BLaER1 treated with 17β-estradiol and CSF1 and Interleukin-3, amounts not matched to agents 10 nM and 100 nM (cell line): ENCODE measurements at regions not wholly inside any gene's neighbourhood (a gene's known extent, or its start where the extent isn't known, plus 50 kb on each side); places are given as distances from the start of the nearest gene placed in this dataset.

Experiments
- H3K27ac ChIP-seq, 11 experiments: shearing (Covaris generic); formaldehyde crosslinking; 2 replicates each; pipeline ENCODE4 v1.8.1; 2022
- H3K27me3 ChIP-seq, 11 experiments: shearing (Covaris generic); formaldehyde crosslinking; 2 replicates each; pipeline ENCODE4 v1.8.1; 2022
- H3K36me3 ChIP-seq, 11 experiments: shearing (Covaris generic); formaldehyde crosslinking; 2 replicates each; pipeline ENCODE4 v1.8.1; 2022
- H3K4me1 ChIP-seq, 10 experiments: shearing (Covaris generic); formaldehyde crosslinking; 2 replicates each; pipeline ENCODE4 v1.8.1; 2022
- H3K4me2 ChIP-seq, 11 experiments: shearing (Covaris generic); formaldehyde crosslinking; 2 replicates each; pipeline ENCODE4 v1.8.1; 2022
- H3K4me3 ChIP-seq, 10 experiments: shearing (Covaris generic); formaldehyde crosslinking; 2 replicates each; pipeline ENCODE4 v1.8.1; 2022
- H3K9ac ChIP-seq, 11 experiments: shearing (Covaris generic); formaldehyde crosslinking; 2 replicates each; pipeline ENCODE4 v1.8.1; 2022
- H3K9me3 ChIP-seq, 11 experiments: shearing (Covaris generic); formaldehyde crosslinking; replicated peaks in 1 of 11; 2 replicates each; pipeline ENCODE4 v1.8.1; 2022
- H4K20me1 ChIP-seq, 11 experiments: shearing (Covaris generic); formaldehyde crosslinking; 2 replicates each; pipeline ENCODE4 v1.8.1; 2022
- Cebpa-rat ChIP-seq, 11 experiments: shearing (Covaris generic); IDR thresholded peaks; 2 replicates each; pipeline ENCODE4 v1.8.1; 2022

DNA sequence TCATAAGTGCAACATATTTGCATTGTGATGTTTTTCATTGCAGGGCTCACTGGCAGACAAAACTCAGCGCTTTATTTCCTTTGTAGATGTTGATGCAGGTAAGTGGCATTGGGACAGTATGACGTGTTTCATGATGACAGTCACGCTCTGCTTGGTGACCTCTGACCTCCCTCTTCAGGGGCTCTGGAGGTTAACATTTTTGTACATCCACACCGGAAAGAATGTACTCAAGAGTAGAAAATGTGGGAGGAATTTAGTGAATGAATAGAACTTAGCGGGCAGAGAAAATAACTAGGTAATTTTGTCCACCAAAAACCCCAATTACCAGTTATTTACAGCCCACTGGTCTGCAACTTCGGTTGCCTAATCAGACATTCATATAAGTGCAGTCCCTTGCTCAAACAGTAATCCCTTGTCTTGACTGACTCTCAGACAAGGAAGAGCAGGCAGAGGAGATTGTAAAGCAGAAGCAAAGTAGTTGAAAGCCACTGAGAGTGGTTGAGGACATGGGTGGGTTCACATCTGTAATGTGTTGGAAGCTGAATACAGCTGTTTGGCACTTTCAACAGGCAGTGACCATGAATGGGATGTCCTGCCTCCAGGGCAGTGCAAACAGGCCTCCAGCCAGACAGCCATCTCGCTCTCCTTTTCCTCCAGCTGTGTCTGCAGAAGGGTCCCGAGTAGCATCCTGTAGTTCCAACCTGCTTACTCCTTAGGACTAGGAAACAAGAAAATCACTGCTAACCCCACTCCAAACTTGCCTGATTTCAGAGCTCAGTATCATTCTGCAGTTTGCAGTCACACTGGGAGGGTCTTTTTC lies 188.9 kb downstream of the NRIP1 start:
- Histone ChIP-seq H3K27me3 (no peaks in the 10 kb centered on the region), H3K9ac (no peak overlapping the region), H4K20me1 (no peaks in the 10 kb centered on the region), H3K4me3 (no peak overlapping the region), H3K4me1 (peaks cover 18 to 47% (median 32%) of the 10 kb centered on the region in 10 experiments; a peak in 19 of 20 replicates), H3K4me2 (no peak overlapping the region), H3K36me3 (no peaks in the 10 kb centered on the region), H3K9me3 (peaks cover 0 to 11% (median 0%) of the 10 kb centered on the region in 11 experiments; a peak in 4 of 22 replicates), H3K27ac (no peak overlapping the region)
- no peak for TF ChIP-seq Cebpa-rat (IDR thresholded peaks at IDR 0.05)

DNA sequence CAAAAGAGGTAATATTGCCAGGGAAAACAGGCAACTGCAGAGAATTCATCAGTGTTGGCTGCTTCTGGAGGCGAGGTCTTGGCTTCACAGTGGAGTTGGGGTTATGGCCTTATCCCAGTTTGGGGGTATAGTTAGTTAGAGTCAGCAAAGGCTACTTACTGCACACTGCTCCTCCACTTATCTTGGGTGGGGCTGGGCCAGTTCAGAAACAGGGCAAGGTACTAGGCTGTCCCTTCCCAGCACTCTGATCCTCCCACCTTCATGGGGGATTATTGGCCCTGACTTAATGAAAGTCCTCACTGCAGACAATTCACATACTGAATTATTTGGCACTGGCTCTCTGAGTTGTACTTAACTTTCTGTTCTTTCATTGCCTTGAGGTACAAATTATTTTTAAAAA lies 189.6 kb downstream of the NRIP1 start:
- peaks cover 0 to 11% (median 0%) of the 10 kb centered on the region in 11 experiments; a peak in 4 of 22 replicates for H3K9me3 ChIP-seq
- no peaks in the 10 kb centered on the region for H4K20me1 ChIP-seq
- no peaks in the 10 kb centered on the region for H3K27me3 ChIP-seq
- H3K9ac ChIP-seq: no peak overlapping the region
- H3K4me3 ChIP-seq: no peak overlapping the region
- peaks cover 24 to 47% (median 36%) of the 10 kb centered on the region in 10 experiments; a peak in 19 of 20 replicates for H3K4me1 ChIP-seq
- no peak for TF ChIP-seq Cebpa-rat (IDR thresholded peaks at IDR 0.05)
- no peak overlapping the region for H3K4me2 ChIP-seq
- no peak overlapping the region for H3K27ac ChIP-seq
- no peaks in the 10 kb centered on the region for H3K36me3 ChIP-seq

DNA sequence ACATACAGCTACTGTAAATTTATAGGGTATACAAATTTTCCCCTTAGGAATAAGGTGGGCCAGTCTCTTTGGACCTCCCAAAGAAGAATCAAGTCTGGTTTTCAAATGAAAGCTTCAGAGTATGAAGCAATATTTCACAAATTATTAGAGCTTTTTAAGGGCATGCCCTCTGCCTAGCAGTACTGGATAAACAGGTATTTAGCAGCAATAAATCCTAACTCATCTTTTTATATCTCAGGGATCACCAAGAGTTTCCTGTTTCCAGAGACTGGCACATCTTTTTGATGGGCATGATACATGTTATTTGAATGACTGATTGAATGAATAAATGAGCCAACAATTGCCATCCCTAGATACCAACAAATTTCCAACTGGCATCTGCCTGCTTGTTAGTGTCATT lies 190.4 kb downstream of the NRIP1 start:
- Histone ChIP-seq H3K36me3 (no peaks in the 10 kb centered on the region), H3K27me3 (no peaks in the 10 kb centered on the region), H4K20me1 (no peaks in the 10 kb centered on the region), H3K4me3 (no peak overlapping the region), H3K9ac (no peak overlapping the region), H3K9me3 (peaks cover 0 to 11% (median 0%) of the 10 kb centered on the region in 11 experiments; a peak in 4 of 22 replicates), H3K27ac (no peak overlapping the region), H3K4me1 (peaks cover 21 to 47% (median 34%) of the 10 kb centered on the region in 10 experiments; a peak in 19 of 20 replicates), H3K4me2 (no peak overlapping the region)
- no peak for TF ChIP-seq Cebpa-rat (IDR thresholded peaks at IDR 0.05)

DNA sequence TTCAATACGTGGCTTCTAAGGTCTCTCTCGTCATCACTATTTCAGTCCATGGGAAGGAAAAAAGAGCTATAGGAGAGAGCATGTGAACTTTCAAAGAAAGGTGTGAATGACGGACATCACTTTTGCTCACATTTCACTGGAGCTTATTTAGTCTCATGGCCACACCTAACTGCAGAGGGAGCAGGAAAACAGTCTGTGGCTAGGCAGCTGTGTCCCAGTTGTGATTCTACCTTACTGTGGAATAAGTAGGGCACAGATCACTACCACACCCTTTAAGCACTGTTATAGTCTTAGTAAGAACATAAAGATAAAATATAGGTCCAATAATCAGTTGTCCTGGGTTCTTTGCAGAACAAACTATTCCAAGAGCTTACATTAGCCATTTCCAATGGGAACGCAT lies 192.9 kb downstream of the NRIP1 start:
- H3K4me1 ChIP-seq: peaks cover 10 to 46% (median 18%) of the 10 kb centered on the region in 10 experiments; a peak in 18 of 20 replicates
- H3K9ac ChIP-seq: no peak overlapping the region
- no peaks in the 10 kb centered on the region for H3K9me3 ChIP-seq
- no peaks in the 10 kb centered on the region for H3K27me3 ChIP-seq
- H3K4me2 ChIP-seq: peak overlapping the region in 1 of 11 experiments; percentile 84; a peak in 1 of 22 replicates
- no peaks in the 10 kb centered on the region for H4K20me1 ChIP-seq
- no peak for TF ChIP-seq Cebpa-rat (IDR thresholded peaks at IDR 0.05)
- no peak overlapping the region for H3K4me3 ChIP-seq
- no peak overlapping the region for H3K27ac ChIP-seq
- no peaks in the 10 kb centered on the region for H3K36me3 ChIP-seq

DNA sequence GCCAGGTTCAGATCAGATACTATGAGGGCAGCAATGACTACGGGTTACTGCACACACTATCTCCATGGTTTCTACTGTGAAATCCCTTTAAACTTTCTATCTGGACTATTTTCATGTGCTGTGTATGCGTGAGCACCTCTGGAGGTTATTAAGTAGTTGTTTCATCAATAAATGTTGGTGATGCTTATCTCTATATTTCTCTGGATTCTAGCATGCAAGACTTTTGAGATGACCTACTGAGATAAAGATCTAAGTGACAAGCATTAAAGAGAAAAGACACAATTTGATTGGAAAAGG lies 194.0 kb downstream of the NRIP1 start:
- no peak for TF ChIP-seq Cebpa-rat (IDR thresholded peaks at IDR 0.05)
- H3K9ac ChIP-seq: no peak overlapping the region
- H3K4me2 ChIP-seq: peak overlapping the region in 7 of 11 experiments; percentile 36 to 84 (median 54); a peak in 13 of 22 replicates
- no peaks in the 10 kb centered on the region for H4K20me1 ChIP-seq
- H3K27me3 ChIP-seq: no peaks in the 10 kb centered on the region
- H3K9me3 ChIP-seq: no peaks in the 10 kb centered on the region
- H3K36me3 ChIP-seq: no peaks in the 10 kb centered on the region
- peak overlapping the region in 2 of 11 experiments; percentile 31 to 34; a peak in 2 of 22 replicates for H3K27ac ChIP-seq
- peaks cover 16 to 57% (median 29%) of the 10 kb centered on the region in 10 experiments; a peak in 18 of 20 replicates for H3K4me1 ChIP-seq
- no peak overlapping the region for H3K4me3 ChIP-seq

DNA sequence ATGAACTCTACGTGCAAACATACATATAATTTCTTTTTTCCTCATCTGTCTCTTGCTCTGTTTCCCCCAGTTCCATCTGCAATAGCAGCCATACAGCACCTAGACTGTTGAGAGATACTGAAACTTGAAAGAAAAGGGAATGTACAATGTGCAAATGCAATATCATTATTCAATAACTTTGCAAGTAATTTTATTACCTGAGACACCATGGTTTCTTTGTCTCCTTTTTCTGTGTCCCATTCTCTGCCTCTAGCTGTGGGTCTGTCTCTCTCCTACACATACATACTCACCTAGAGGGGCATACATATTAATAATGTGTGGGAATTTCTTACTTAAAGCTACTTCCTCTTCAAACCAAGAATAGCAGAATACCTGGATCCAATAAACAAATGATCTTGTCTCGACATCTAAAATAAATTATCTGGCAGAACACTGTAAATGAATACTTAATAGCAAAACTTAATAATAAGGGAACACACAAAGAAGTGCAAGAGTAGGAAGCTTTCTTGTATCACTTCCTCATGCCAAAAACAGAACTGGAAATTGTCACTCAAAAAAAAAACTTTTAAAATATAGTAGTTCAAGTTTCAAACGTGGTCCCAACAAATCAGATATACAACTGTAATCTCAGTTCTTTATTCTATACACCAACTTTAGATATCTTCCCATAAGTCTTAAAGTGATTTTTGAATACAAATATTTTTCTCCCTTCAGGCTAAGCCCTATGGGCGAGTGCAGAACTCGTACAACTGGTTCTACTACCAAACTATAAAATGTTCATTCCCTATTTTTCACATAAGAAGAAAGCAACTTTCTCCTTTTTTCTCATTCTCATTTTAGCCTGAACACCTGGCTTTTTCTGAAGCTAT lies 194.6 kb downstream of the NRIP1 start:
- H3K27ac ChIP-seq: peak overlapping the region in 2 of 11 experiments; percentile 31 to 34; a peak in 2 of 22 replicates

DNA sequence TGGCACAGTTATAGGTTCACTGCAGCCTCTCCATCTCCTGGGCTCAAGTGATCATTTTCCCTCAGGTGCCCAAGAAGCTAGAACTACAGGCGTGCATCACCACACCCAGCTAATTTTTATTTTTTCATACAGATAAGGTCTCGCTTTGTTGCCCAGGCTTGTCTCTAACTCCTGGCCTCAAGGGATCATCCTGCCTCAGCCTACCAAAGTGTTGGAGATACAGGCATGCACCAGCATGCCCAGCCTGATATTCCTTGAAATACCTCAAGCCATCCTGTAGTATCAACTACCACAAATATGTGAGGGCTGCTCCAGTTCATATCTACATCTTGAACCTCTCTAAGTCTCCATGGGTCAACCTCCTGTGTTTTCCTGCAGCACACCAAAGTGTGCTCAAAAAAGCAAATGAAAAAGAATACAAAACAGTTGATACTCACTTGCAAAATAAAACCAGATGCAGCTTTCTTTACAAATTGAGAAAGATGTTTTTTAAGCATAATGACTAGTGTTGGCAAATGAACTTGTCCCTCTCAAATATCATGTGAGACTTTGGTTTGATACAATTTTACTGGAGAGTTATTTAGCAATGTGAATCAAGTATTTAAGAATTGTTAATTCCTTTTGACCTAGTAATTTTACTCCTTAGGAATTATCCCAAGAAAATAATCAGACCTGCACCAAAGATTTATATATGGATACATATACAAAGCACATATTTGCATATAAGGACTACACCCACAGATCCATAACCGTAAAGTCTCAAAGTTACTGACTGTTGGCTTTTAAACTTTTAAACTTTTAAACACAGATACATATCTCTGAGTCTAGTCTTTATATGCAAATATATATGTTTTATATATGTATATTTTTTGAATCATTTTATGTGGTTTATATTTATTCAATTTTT lies 197.7 kb downstream of the NRIP1 start:
- H3K4me1 ChIP-seq: peaks cover 16 to 75% (median 30%) of the 10 kb centered on the region in 10 experiments; a peak in 18 of 20 replicates
- no peak overlapping the region for H3K9ac ChIP-seq
- peak overlapping the region in 6 of 11 experiments; percentile 16 to 61 (median 52); a peak in 11 of 22 replicates for H3K4me2 ChIP-seq
- no peak overlapping the region for H3K27ac ChIP-seq
- H3K27me3 ChIP-seq: no peaks in the 10 kb centered on the region
- no peak for TF ChIP-seq Cebpa-rat (IDR thresholded peaks at IDR 0.05)
- H3K36me3 ChIP-seq: no peaks in the 10 kb centered on the region
- H3K9me3 ChIP-seq: no peaks in the 10 kb centered on the region
- H3K4me3 ChIP-seq: no peak overlapping the region
- H4K20me1 ChIP-seq: no peaks in the 10 kb centered on the region

More for the DNA sequence above, 194.6 kb downstream of the NRIP1 start:
- Histone ChIP-seq H3K36me3 (no peaks in the 10 kb centered on the region), H3K9me3 (no peaks in the 10 kb centered on the region), H3K27me3 (no peaks in the 10 kb centered on the region), H3K9ac (no peak overlapping the region), H3K4me2 (peak overlapping the region in 10 of 11 experiments; percentile 12 to 84 (median 46); a peak in 16 of 22 replicates), H3K4me1 (peaks cover 16 to 61% (median 30%) of the 10 kb centered on the region in 10 experiments; a peak in 18 of 20 replicates), H3K4me3 (no peak overlapping the region), H4K20me1 (no peaks in the 10 kb centered on the region)
- TF ChIP-seq Cebpa-rat (IDR thresholded peaks at IDR 0.05): no peak

DNA sequence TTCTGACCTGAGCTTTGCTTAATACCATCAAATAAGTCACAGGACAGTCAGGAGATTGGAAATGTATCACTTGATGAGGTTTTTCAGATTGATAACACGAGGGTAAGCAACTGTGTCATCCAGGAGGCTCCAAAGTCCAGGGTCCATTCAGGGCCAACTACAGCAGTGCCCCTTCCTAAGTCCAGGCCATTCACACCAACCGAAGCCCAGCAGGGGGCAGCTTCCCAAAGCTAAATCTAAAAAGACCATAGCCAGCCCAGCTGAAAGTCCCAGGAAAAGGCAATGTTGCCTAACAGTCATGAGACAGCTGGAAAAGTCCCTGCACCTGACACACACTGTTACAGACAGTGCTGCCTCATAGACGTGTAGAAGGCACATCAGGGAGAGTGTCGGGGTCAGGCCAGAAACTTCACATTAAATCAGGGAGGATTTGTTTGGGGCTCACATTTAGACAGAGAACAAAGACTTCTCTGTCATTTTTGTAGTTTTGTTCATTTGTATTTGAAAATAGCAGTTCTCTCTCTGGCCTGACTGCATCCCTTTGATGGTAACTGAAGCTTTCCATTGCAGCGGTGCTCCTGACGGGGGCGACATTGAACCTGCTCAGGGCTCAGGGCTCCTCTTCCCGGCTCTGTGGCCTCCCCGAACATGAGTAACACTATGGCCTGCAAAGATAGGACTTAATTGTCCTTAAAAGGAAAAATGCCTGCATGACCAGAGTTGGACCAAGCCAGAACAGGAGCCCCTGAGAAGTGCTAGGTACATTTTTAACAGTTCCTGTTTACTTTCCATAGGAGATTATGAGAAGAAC lies 200.4 kb downstream of the NRIP1 start:
- Histone ChIP-seq H3K4me1 (peaks cover 5 to 52% (median 17%) of the 10 kb centered on the region in 10 experiments; a peak in 13 of 20 replicates), H3K27ac (no peak overlapping the region), H3K4me3 (no peak overlapping the region), H3K9me3 (peaks cover 12 to 19% (median 17%) of the 10 kb centered on the region in 11 experiments; a peak in 21 of 22 replicates), H4K20me1 (no peaks in the 10 kb centered on the region), H3K9ac (no peak overlapping the region), H3K27me3 (no peaks in the 10 kb centered on the region), H3K4me2 (peak overlapping the region in 2 of 11 experiments; percentile 18 to 33; a peak in 3 of 22 replicates), H3K36me3 (no peaks in the 10 kb centered on the region)
- no peak for TF ChIP-seq Cebpa-rat (IDR thresholded peaks at IDR 0.05)
